ENCODE measurements at regions not wholly inside any gene's neighbourhood (a gene's known extent, or its start where the extent isn't known, plus 50 kb on each side); places are given as distances from the start of the nearest gene placed in this dataset.

GRCh38 chr5:97876272-97876671, 693.2 kb upstream of the RIOK2 start:
- Histone ChIP-seq H3K36me3 (ENCODE audit: insufficient read depth, low read length, poor library complexity, severe bottlenecking) (no peaks in the 10 kb centered on the region), H3K27me3 (replicated peaks; ENCODE audit: insufficient read depth, low read depth, low read length, poor library complexity) (peaks cover 14% of the 10 kb centered on the region), H3K4me1 (ENCODE audit: insufficient read depth, low read length, poor library complexity, severe bottlenecking) (no peaks in the 10 kb centered on the region), H3K27ac (ENCODE audit: low read depth, low read length, poor library complexity, severe bottlenecking) (no peak overlapping the region), H3K4me3 (ENCODE audit: low read depth, low read length, poor library complexity, severe bottlenecking) (no peak overlapping the region), H3K9me3 (ENCODE audit: low read depth, low read length, poor library complexity, severe bottlenecking) (no peaks in the 10 kb centered on the region)
- DNase-seq (ENCODE audit: low spot score): no peak
- intact Hi-C loops (cut with micrococcal nuclease; ENCODE audit: unreplicated experiment): no loop called here
- TF ChIP-seq CTCF (conservative IDR thresholded peaks at IDR 0.05; ENCODE audit: low read depth, low read length) (no peak), EZH2 (IDR thresholded peaks at IDR 0.05; ENCODE audit: borderline replicate concordance, low read depth, low read length, poor library complexity, severe bottlenecking) (no peak)
- ChIA-PET CTCF (no interaction called here), POLR2A (ENCODE audit: low non-redundant PET) (no interaction called here)
- BruUV-seq (replicated peaks): no TSS peak

- ChIA-PET POLR2A (ENCODE audit: low non-redundant PET) (no interaction called here), CTCF (no interaction called here)
- Histone ChIP-seq H3K27me3 (replicated peaks; ENCODE audit: insufficient read depth, low read depth, low read length, poor library complexity) (peaks cover 23% of the 10 kb centered on the region), H3K4me1 (ENCODE audit: insufficient read depth, low read length, poor library complexity, severe bottlenecking) (no peaks in the 10 kb centered on the region), H3K27ac (ENCODE audit: low read depth, low read length, poor library complexity, severe bottlenecking) (no peak overlapping the region), H3K36me3 (ENCODE audit: insufficient read depth, low read length, poor library complexity, severe bottlenecking) (no peaks in the 10 kb centered on the region), H3K9me3 (ENCODE audit: low read depth, low read length, poor library complexity, severe bottlenecking) (no peaks in the 10 kb centered on the region), H3K4me3 (ENCODE audit: low read depth, low read length, poor library complexity, severe bottlenecking) (no peak overlapping the region)
- intact Hi-C loops (cut with micrococcal nuclease; ENCODE audit: unreplicated experiment): no loop called here
- TF ChIP-seq CTCF (conservative IDR thresholded peaks at IDR 0.05; ENCODE audit: low read depth, low read length) (no peak), EZH2 (IDR thresholded peaks at IDR 0.05; ENCODE audit: borderline replicate concordance, low read depth, low read length, poor library complexity, severe bottlenecking) (no peak)
- no TSS peak for BruUV-seq (replicated peaks)
- DNase-seq (ENCODE audit: low spot score): no peak
Observed at GRCh38 chr5:97877588-97877987, 694.5 kb upstream of the RIOK2 start.

- intact Hi-C loops (cut with micrococcal nuclease; ENCODE audit: unreplicated experiment): no loop called here
- H3K4me1 ChIP-seq (ENCODE audit: insufficient read depth, low read length, poor library complexity, severe bottlenecking): no peaks in the 10 kb centered on the region
Observed at GRCh38 chr5:97888439-97888838, 705.4 kb upstream of the RIOK2 start.

More at GRCh38 chr5:97888439-97888838, 705.4 kb upstream of the RIOK2 start:
- no peaks in the 10 kb centered on the region for H3K9me3 ChIP-seq (ENCODE audit: low read depth, low read length, poor library complexity, severe bottlenecking)
- no peak overlapping the region for H3K4me3 ChIP-seq (ENCODE audit: low read depth, low read length, poor library complexity, severe bottlenecking)
- TF ChIP-seq CTCF (conservative IDR thresholded peaks at IDR 0.05; ENCODE audit: low read depth, low read length) (no peak), EZH2 (IDR thresholded peaks at IDR 0.05; ENCODE audit: borderline replicate concordance, low read depth, low read length, poor library complexity, severe bottlenecking) (no peak)
- ChIA-PET CTCF (no interaction called here), POLR2A (ENCODE audit: low non-redundant PET) (no interaction called here)
- H3K36me3 ChIP-seq (ENCODE audit: insufficient read depth, low read length, poor library complexity, severe bottlenecking): no peaks in the 10 kb centered on the region
- no TSS peak for BruUV-seq (replicated peaks)
- no peaks in the 10 kb centered on the region for H3K27me3 ChIP-seq (replicated peaks; ENCODE audit: insufficient read depth, low read depth, low read length, poor library complexity)
- DNase-seq (ENCODE audit: low spot score): no peak
- no peak overlapping the region for H3K27ac ChIP-seq (ENCODE audit: low read depth, low read length, poor library complexity, severe bottlenecking)
